ENCODE measurements at regions not wholly inside any gene's neighbourhood (a gene's known extent, or its start where the extent isn't known, plus 50 kb on each side); places are given as distances from the start of the nearest gene placed in this dataset.

- no peak for DNase-seq (ENCODE audit: low spot score)
Observed at GRCh38 chr5:2442496-2443354, 308.8 kb downstream of the IRX2 start.

- DNase-seq (ENCODE audit: low spot score), result no peak
Observed at GRCh38 chr5:2441495-2442180, 309.8 kb downstream of the IRX2 start.

GRCh38 chr5:2439608-2440007, 311.9 kb downstream of the IRX2 start:
- no peak for DNase-seq (ENCODE audit: low spot score)

- no peak for DNase-seq (ENCODE audit: low spot score)
Observed at GRCh38 chr5:2433086-2433485, 318.4 kb downstream of the IRX2 start.

GRCh38 chr5:2432076-2432920, 319.2 kb downstream of the IRX2 start:
- no peak for DNase-seq (ENCODE audit: low spot score)

GRCh38 chr5:2430606-2431005, 320.9 kb downstream of the IRX2 start:
- no peak for DNase-seq (ENCODE audit: low spot score)

- no peak for DNase-seq (ENCODE audit: low spot score)
Observed at GRCh38 chr5:2427983-2428382, 323.5 kb downstream of the IRX2 start.

GRCh38 chr5:2423634-2424033, 327.8 kb downstream of the IRX2 start:
- DNase-seq (ENCODE audit: low spot score), result no peak

- DNase-seq (ENCODE audit: low spot score), result no peak
Observed at GRCh38 chr5:2417301-2417700, 334.2 kb downstream of the IRX2 start.

- no peak for DNase-seq (ENCODE audit: low spot score)
Observed at GRCh38 chr5:2415678-2416077, 335.8 kb downstream of the IRX2 start.

- DNase-seq (ENCODE audit: low spot score), result no peak
Observed at GRCh38 chr5:2410451-2410850, 341.0 kb downstream of the IRX2 start.

- no peak for DNase-seq (ENCODE audit: low spot score)
Observed at GRCh38 chr5:2403296-2403695, 348.2 kb downstream of the IRX2 start.

GRCh38 chr5:2399804-2400203, 351.7 kb downstream of the IRX2 start:
- no peak for DNase-seq (ENCODE audit: low spot score)

GRCh38 chr5:2399096-2399495, 352.4 kb downstream of the IRX2 start:
- DNase-seq (ENCODE audit: low spot score), result no peak

GRCh38 chr5:2393556-2393955, 357.9 kb downstream of the IRX2 start:
- no peak for DNase-seq (ENCODE audit: low spot score)

GRCh38 chr5:2391566-2391965, 359.9 kb downstream of the IRX2 start:
- DNase-seq (ENCODE audit: low spot score), result no peak

- DNase-seq (ENCODE audit: low spot score), result no peak
Observed at GRCh38 chr5:2391021-2391420, 360.5 kb downstream of the IRX2 start.

GRCh38 chr5:2388571-2388970, 362.9 kb downstream of the IRX2 start:
- DNase-seq (ENCODE audit: low spot score), result no peak

GRCh38 chr5:2387634-2388325, 363.7 kb downstream of the IRX2 start:
- DNase-seq (ENCODE audit: low spot score), result no peak

GRCh38 chr5:2387250-2387633, 364.2 kb downstream of the IRX2 start:
- no peak for DNase-seq (ENCODE audit: low spot score)

- DNase-seq (ENCODE audit: low spot score), result no peak
Observed at GRCh38 chr5:2385818-2386217, 365.7 kb downstream of the IRX2 start.

- DNase-seq (ENCODE audit: low spot score), result no peak
Observed at GRCh38 chr5:2383698-2384065, 367.8 kb downstream of the IRX2 start.
